Calu3 (cell line): ENCODE measurements at regions not wholly inside any gene's neighbourhood (a gene's known extent, or its start where the extent isn't known, plus 50 kb on each side); places are given as distances from the start of the nearest gene placed in this dataset.

Source experiments
- BruUV-seq: library from RNA; stranded (reverse); fragments of 400-500 nt; replicated peaks from 2 replicates; lab custom pipeline; 2021; lab: Mats Ljungman, UMichigan
- CTCF ChIA-PET: fragments of 300-600 bp; sonication (Branson Sonifier 250); formaldehyde crosslinking; loops from one replicate; lab custom pipeline; 2022; ENCODE audit warnings: antibody characterized with exemption; lab: Charles Lee
- DNase-seq: peaks from one replicate; pipeline ENCODE4 v3.0.0; 2022
- H3K27ac Mint-ChIP-seq: one replicate; pipeline ENCODE4 v1.8.0; 2022; ENCODE audit warnings: mixed read lengths; ENCODE audit not compliant: unreplicated experiment
- H3K27me3 Mint-ChIP-seq: one replicate; pipeline ENCODE4 v1.8.0; 2022; ENCODE audit warnings: mixed read lengths; ENCODE audit not compliant: unreplicated experiment
- H3K36me3 Mint-ChIP-seq: one replicate; pipeline ENCODE4 v1.8.0; 2022; ENCODE audit warnings: mild to moderate bottlenecking, moderate library complexity, mixed read lengths; ENCODE audit not compliant: insufficient read depth, unreplicated experiment
- H3K4me1 Mint-ChIP-seq: one replicate; pipeline ENCODE4 v1.8.0; 2022; ENCODE audit warnings: mild to moderate bottlenecking, low read depth, mixed read lengths; ENCODE audit not compliant: unreplicated experiment
- H3K4me3 Mint-ChIP-seq: one replicate; pipeline ENCODE4 v1.8.0; 2022; ENCODE audit warnings: mild to moderate bottlenecking, low read depth, moderate library complexity, mixed read lengths; ENCODE audit not compliant: unreplicated experiment
- H3K9me3 Mint-ChIP-seq: one replicate; pipeline ENCODE4 v1.8.0; 2022; ENCODE audit warnings: low read depth, mixed read lengths; ENCODE audit not compliant: unreplicated experiment
- intact Hi-C: fragments of 100-400 bp; cut with micrococcal nuclease; formaldehyde crosslinking; loops from one replicate; pipeline ENCODE4 v1.10.0; 2022; ENCODE audit not compliant: unreplicated experiment
- TF ChIP-seq, protein P1 (sequence below): fragments of 200-600 bp; IDR thresholded peaks from one replicate; pipeline ENCODE4 v1.8.0; 2022; ENCODE audit warnings: antibody characterized with exemption; ENCODE audit not compliant: unreplicated experiment

- no peak for DNase-seq
- H3K27ac Mint-ChIP-seq, result no peak overlapping the region
- H3K27me3 Mint-ChIP-seq, result no peaks in the 10 kb centered on the region
- TF ChIP-seq, protein P1, sequence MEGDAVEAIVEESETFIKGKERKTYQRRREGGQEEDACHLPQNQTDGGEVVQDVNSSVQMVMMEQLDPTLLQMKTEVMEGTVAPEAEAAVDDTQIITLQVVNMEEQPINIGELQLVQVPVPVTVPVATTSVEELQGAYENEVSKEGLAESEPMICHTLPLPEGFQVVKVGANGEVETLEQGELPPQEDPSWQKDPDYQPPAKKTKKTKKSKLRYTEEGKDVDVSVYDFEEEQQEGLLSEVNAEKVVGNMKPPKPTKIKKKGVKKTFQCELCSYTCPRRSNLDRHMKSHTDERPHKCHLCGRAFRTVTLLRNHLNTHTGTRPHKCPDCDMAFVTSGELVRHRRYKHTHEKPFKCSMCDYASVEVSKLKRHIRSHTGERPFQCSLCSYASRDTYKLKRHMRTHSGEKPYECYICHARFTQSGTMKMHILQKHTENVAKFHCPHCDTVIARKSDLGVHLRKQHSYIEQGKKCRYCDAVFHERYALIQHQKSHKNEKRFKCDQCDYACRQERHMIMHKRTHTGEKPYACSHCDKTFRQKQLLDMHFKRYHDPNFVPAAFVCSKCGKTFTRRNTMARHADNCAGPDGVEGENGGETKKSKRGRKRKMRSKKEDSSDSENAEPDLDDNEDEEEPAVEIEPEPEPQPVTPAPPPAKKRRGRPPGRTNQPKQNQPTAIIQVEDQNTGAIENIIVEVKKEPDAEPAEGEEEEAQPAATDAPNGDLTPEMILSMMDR, result no peak
- no peaks in the 10 kb centered on the region for H3K4me1 Mint-ChIP-seq
- CTCF ChIA-PET, result no interaction called here
- intact Hi-C loops, result no loop called here
- BruUV-seq, result no TSS peak
- peaks cover 13% of the 10 kb centered on the region for H3K9me3 Mint-ChIP-seq
- no peak overlapping the region for H3K4me3 Mint-ChIP-seq
- no peaks in the 10 kb centered on the region for H3K36me3 Mint-ChIP-seq
Measured at GRCh38 chr2:4533806-4534205, 830.4 kb downstream of the DCDC2C start.

DNA sequence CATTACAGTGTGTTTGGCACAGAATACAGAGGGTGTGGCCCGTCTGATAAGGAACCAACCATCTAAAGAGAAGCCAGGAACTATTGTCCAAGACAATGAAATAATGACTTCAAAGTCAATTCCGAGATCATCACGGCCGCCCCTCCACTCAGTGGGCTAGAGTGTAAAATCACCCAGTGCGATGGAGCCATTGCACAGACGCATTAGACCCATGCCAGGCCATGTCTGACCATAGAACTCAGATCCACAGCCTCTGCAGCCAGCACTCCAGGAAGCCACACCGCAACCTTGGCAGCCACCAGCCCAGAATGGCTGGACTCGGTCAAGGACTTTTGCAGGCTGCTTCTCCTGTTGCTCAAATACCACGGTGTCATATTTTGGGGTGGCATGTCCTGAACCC is 835.7 kb downstream of the DCDC2C start:
- BruUV-seq, result no TSS peak
- H3K4me1 Mint-ChIP-seq, result no peaks in the 10 kb centered on the region
- H3K36me3 Mint-ChIP-seq, result no peaks in the 10 kb centered on the region
- CTCF ChIA-PET, result no interaction called here
- H3K27ac Mint-ChIP-seq, result no peak overlapping the region
- TF ChIP-seq, protein P1, result no peak
- peaks cover 14% of the 10 kb centered on the region for H3K9me3 Mint-ChIP-seq
- no peak for DNase-seq
- intact Hi-C loops, result no loop called here
- H3K27me3 Mint-ChIP-seq, result no peaks in the 10 kb centered on the region
- no peak overlapping the region for H3K4me3 Mint-ChIP-seq

GRCh38 chr2:4549666-4550210 is 846.4 kb downstream of the DCDC2C start:
- CTCF ChIA-PET, result no interaction called here

DNA sequence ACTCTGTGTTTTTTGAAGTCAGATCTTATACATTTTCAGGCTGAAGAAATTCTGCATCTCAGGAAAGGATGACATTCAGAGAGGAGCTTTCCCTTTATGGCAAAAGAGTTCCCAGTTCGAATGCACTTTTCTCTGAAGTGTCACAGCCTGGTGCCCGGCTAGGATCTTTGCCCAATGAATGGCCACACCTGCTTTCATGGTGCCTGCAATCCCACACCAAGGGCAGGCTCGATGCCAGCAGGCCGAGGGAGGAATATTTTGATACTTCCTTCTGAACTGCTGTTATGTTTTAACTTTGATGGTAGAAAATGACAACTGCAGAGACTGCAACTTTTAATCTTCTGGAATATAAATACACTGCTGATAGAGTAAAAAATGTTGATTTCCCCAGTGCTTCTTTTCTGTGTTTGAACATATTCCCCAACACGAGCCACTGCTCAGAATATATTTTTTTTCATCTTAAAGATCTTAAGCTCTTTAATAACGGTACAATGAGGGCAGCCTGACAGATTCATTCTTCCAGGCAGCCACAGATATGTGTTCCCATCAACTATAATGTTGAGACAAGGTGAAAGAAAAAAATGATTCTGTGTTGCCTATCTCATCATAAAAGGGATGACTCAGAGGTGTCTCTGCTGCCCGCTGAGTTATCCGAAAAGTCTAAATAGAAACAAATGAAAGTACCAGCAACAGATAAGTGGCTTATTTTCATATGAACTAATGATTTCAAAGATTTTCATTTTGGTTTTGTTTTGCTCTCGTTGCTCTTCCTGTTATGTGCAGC is 848.5 kb downstream of the DCDC2C start:
- Mint-ChIP-seq H3K9me3 (peaks cover 7% of the 10 kb centered on the region), H3K4me1 (no peaks in the 10 kb centered on the region), H3K4me3 (no peak overlapping the region), H3K27ac (no peak overlapping the region), H3K27me3 (no peaks in the 10 kb centered on the region), H3K36me3 (no peaks in the 10 kb centered on the region)
- CTCF ChIA-PET, result no interaction called here
- DNase-seq, result no peak
- no TSS peak for BruUV-seq
- TF ChIP-seq, protein P1, result no peak
- intact Hi-C loops, result no loop called here

More at GRCh38 chr2:4549666-4550210, 846.4 kb downstream of the DCDC2C start:
- no peaks in the 10 kb centered on the region for H3K36me3 Mint-ChIP-seq
- DNase-seq, result no peak
- H3K4me3 Mint-ChIP-seq, result no peak overlapping the region
- TF ChIP-seq, protein P1, result no peak
- intact Hi-C loops, result no loop called here
- BruUV-seq, result no TSS peak
- H3K27ac Mint-ChIP-seq, result no peak overlapping the region
- H3K9me3 Mint-ChIP-seq, result peaks cover 7% of the 10 kb centered on the region
- no peaks in the 10 kb centered on the region for H3K27me3 Mint-ChIP-seq
- H3K4me1 Mint-ChIP-seq, result no peaks in the 10 kb centered on the region
